ENCODE measurements at regions not wholly inside any gene's neighbourhood (a gene's known extent, or its start where the extent isn't known, plus 50 kb on each side); places are given as distances from the start of the nearest gene placed in this dataset.

GRCh38 chr9:7869340-7869739 is 69.8 kb upstream of the DMAC1 start:
- no peaks in the 10 kb centered on the region for H3K9me3 ChIP-seq
- no peaks in the 10 kb centered on the region for H3K4me1 ChIP-seq
- no peaks in the 10 kb centered on the region for H3K36me3 ChIP-seq (replicated peaks)
- H3K4me3 ChIP-seq, result no peak overlapping the region
- no peak for DNase-seq (ENCODE audit: low spot score in 2 of 2)
- H3K27me3 ChIP-seq (ENCODE audit: low read depth), result no peaks in the 10 kb centered on the region
- in situ Hi-C loops (cut with MboI; ENCODE audit: low sequenced_read_pairs), result no loop called here

DNA sequence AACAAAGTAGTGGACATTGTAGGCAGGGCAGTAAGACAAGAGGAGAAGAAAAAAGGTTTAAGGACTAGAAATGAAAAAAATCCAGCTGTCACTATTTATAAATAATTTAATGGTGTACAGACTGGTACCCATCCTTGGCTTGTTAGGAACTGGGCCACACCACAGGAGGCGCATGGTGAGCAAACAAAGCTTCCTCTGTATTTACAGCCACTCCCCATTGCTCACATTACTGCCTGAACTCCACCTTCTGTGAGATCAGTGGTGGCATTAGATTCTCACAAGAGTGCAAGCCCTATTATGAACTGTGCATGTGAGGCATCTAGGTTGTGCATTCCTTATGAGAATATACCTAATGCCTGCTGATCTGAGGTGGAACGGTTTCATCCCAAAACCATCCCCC is 62.6 kb upstream of the DMAC1 start:
- in situ Hi-C loops (cut with MboI; ENCODE audit: low sequenced_read_pairs), result no loop called here
- H3K4me1 ChIP-seq, result no peaks in the 10 kb centered on the region; the same call in 1 of the 2 replicates
- H3K9me3 ChIP-seq, result no peaks in the 10 kb centered on the region
- H3K4me3 ChIP-seq, result no peak overlapping the region
- H3K36me3 ChIP-seq (replicated peaks), result no peaks in the 10 kb centered on the region
- no peak for DNase-seq (ENCODE audit: low spot score in 2 of 2)
- no peaks in the 10 kb centered on the region for H3K27me3 ChIP-seq (ENCODE audit: low read depth)

DNA sequence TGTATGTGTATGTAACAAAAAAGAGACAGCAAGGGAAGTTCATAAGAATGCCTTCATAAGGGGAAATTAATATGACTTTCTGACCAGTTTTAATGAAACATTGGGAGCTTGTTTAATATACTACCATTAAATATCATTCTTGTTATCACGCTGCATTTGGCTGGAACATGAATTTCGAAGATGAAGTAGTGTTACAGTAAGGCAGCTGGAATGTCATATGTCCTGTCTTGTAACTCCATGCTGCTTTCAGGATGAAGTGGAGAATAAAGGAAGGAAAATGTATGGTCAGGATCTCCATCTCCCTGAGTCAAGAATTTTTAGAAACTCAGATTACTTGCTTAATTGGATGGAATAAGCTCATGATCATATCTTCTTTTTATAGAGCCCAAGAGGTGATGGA is 61.5 kb upstream of the DMAC1 start:
- in situ Hi-C loops (cut with MboI; ENCODE audit: low sequenced_read_pairs), result no loop called here
- Histone ChIP-seq H3K27me3 (ENCODE audit: low read depth) (no peaks in the 10 kb centered on the region), H3K9me3 (no peaks in the 10 kb centered on the region), H3K36me3 (replicated peaks) (no peaks in the 10 kb centered on the region), H3K4me1 (no peaks in the 10 kb centered on the region; the same call in 1 of the 2 replicates), H3K4me3 (no peak overlapping the region)
- no peak for DNase-seq (ENCODE audit: low spot score in 2 of 2)

- Histone ChIP-seq H3K27me3 (ENCODE audit: low read depth) (no peaks in the 10 kb centered on the region), H3K4me3 (no peak overlapping the region), H3K4me1 (no peaks in the 10 kb centered on the region; the same call in 1 of the 2 replicates), H3K9me3 (no peaks in the 10 kb centered on the region), H3K36me3 (replicated peaks) (no peaks in the 10 kb centered on the region)
- DNase-seq (ENCODE audit: low spot score in 2 of 2), result no peak
- in situ Hi-C loops (cut with MboI; ENCODE audit: low sequenced_read_pairs), result no loop called here
Measured at GRCh38 chr9:7860335-7860709, 60.7 kb upstream of the DMAC1 start.

DNA sequence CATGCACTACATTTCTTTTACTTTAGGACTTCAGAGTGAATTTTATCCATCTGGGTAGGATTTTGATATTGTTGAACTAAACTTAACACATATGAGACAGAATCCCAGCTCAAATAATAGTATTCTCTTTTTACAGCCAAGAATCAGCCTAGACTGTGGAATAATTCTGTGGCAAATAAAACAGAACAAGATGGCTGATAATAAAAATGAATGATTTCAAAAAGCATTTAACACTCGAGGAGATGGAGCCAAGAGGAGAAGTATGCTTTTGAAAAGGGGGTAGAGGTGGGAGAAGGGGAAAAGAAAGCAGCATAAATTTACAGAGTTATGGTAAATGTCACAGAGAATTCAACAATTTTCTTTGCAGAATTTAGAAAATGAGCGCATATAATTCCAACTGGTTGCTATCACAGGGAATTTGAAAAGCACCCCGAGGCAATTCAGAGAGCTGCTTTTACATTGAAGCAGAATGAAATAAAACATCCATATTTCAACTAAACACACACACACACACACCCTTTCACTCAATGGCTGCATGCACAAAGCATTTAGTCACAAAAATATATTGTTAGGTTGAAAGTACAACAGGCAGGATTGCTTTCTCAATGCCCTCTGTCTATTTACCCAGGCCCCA is 60.2 kb upstream of the DMAC1 start:
- no peak for DNase-seq (ENCODE audit: low spot score in 2 of 2)
- Histone ChIP-seq H3K27me3 (ENCODE audit: low read depth) (no peaks in the 10 kb centered on the region), H3K4me3 (no peak overlapping the region), H3K36me3 (replicated peaks) (no peaks in the 10 kb centered on the region), H3K9me3 (no peaks in the 10 kb centered on the region), H3K4me1 (no peaks in the 10 kb centered on the region; the same call in 1 of the 2 replicates)
- in situ Hi-C loops (cut with MboI; ENCODE audit: low sequenced_read_pairs), result no loop called here

- H3K36me3 ChIP-seq (replicated peaks), result no peaks in the 10 kb centered on the region
- H3K27me3 ChIP-seq (ENCODE audit: low read depth), result no peaks in the 10 kb centered on the region
- no peaks in the 10 kb centered on the region for H3K9me3 ChIP-seq
- in situ Hi-C loops (cut with MboI; ENCODE audit: low sequenced_read_pairs), result no loop called here
- no peak for DNase-seq (ENCODE audit: low spot score in 2 of 2)
- H3K4me3 ChIP-seq, result no peak overlapping the region
- no peaks in the 10 kb centered on the region; the same call in 1 of the 2 replicates for H3K4me1 ChIP-seq
Measured at GRCh38 chr9:7858166-7858565, 58.6 kb upstream of the DMAC1 start.

GRCh38 chr9:7854763-7855162 is 55.2 kb upstream of the DMAC1 start:
- Histone ChIP-seq H3K4me3 (no peak overlapping the region), H3K36me3 (replicated peaks) (no peaks in the 10 kb centered on the region), H3K27me3 (ENCODE audit: low read depth) (no peaks in the 10 kb centered on the region), H3K4me1 (no peaks in the 10 kb centered on the region; the same call in 1 of the 2 replicates), H3K9me3 (no peaks in the 10 kb centered on the region)
- in situ Hi-C loops (cut with MboI; ENCODE audit: low sequenced_read_pairs), result no loop called here
- DNase-seq (ENCODE audit: low spot score in 2 of 2), result no peak

Measured in HAP-1 (cell line).